Smooth muscle cell (in vitro differentiated cells): ENCODE measurements at regions not wholly inside any gene's neighbourhood (a gene's known extent, or its start where the extent isn't known, plus 50 kb on each side); places are given as distances from the start of the nearest gene placed in this dataset.
"Not testable (repeated sequence)": the region's sequence is repeated elsewhere in the genome, so short reads cannot be mapped to it uniquely, and the experiment has no call there.

ENCODE experiments used
- DNase-seq: peaks from one replicate; lab custom pipeline; 2025; ENCODE audit not compliant: unreplicated experiment; lab: John Stamatoyannopoulos, UW
- H2AFZ ChIP-seq: fragments of 200-600 bp; sonication (generic); 2 replicates; pipeline ENCODE4 v1.6.0; 2016; ENCODE audit warnings: antibody characterized with exemption, low read depth, mild to moderate bottlenecking
- H3F3A ChIP-seq: fragments of 200-600 bp; sonication (generic); 2 replicates; pipeline ENCODE4 v1.6.0; 2017; ENCODE audit warnings: antibody characterized with exemption, low read depth
- H3K27ac ChIP-seq: fragments of 200-600 bp; sonication (generic); 2 replicates; pipeline ENCODE4 v1.5.1; 2016; ENCODE audit warnings: low read depth, mild to moderate bottlenecking
- H3K27me3 ChIP-seq: fragments of 200-600 bp; sonication (generic); 2 replicates; pipeline ENCODE4 v1.6.1; 2016; ENCODE audit warnings: low read depth, mild to moderate bottlenecking
- H3K36me3 ChIP-seq: fragments of 200-600 bp; sonication (generic); 2 replicates; pipeline ENCODE4 v1.5.1; 2016; ENCODE audit warnings: low read depth
- H3K4me1 ChIP-seq: fragments of 200-600 bp; sonication (generic); 2 replicates; pipeline ENCODE4 v1.5.1; 2016; ENCODE audit warnings: low read depth
- H3K4me2 ChIP-seq: fragments of 200-600 bp; sonication (generic); 2 replicates; pipeline ENCODE4 v1.6.0; 2016; ENCODE audit warnings: mild to moderate bottlenecking
- H3K4me3 ChIP-seq: fragments of 200-600 bp; sonication (generic); 2 replicates; pipeline ENCODE4 v1.5.1; 2016; ENCODE audit warnings: mild to moderate bottlenecking
- H3K79me2 ChIP-seq: fragments of 200-600 bp; sonication (generic); 2 replicates; pipeline ENCODE4 v1.6.0; 2016; ENCODE audit warnings: low read depth, mild to moderate bottlenecking
- H3K9ac ChIP-seq: fragments of 200-600 bp; sonication (generic); 2 replicates; pipeline ENCODE4 v1.6.0; 2016; ENCODE audit warnings: low read depth
- H3K9me3 ChIP-seq: fragments of 200-600 bp; sonication (generic); replicated peaks from 2 replicates; pipeline ENCODE4 v1.5.1; 2016; ENCODE audit warnings: low read depth
- H4K20me1 ChIP-seq: fragments of 200-600 bp; sonication (generic); 2 replicates; pipeline ENCODE4 v1.6.0; 2016; ENCODE audit warnings: low read depth
- WGBS: methylation state at CpG from one replicate; pipeline ENCODE4 v1.1.7; 2016; ENCODE audit warnings: low lambda C conversion rate; 5-methylcytosine and 5-hydroxymethylcytosine counted together
- TF ChIP-seq, protein P1 (sequence below): fragments of 200-600 bp; sonication (generic); IDR thresholded peaks from 2 replicates; pipeline ENCODE4 v1.5.1; 2017; ENCODE audit warnings: borderline replicate concordance, mild to moderate bottlenecking, antibody characterized with exemption; ENCODE audit not compliant: insufficient read depth, poor library complexity, severe bottlenecking

DNA sequence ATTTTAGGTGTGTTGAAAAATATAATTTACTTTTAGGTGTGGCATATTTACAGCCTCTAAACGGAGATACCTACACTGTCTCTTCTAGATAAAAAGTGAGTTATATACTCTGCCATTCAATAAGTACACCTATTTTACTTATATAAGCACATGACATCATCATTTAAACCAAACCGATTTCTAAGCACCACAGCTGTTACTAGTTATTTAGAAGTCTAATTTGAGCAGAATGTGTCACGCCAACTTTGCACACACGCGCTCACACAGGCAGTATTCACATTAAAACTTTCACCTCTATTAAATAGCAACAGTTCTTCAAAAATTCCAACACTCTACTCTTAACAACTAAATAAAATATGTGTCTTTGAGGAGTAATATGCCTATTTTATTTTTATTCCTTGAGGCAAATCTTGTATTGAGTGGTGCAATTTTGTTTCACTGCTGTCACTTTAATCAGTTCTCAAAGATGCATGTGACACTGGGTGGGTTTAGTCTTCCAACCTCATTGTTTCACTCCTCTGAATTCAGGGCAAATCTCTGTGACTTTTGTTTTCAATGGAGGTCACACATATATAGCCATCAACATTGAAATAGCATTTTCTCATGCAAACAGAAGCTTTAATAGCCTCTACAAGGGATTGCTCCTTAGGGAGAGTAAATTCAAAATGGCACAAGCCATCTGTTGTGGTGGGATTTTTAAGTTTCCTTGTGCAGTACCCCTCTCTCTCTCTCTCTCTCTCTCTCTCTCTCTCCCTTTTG, 721.0 kb downstream of the PLCL1 start:
- H3K4me3 ChIP-seq, result no peak overlapping the region
- 89% methylated on average over 5 of the region's 5 CpGs for WGBS
- DNase-seq, result no peak
- no peaks in the 10 kb centered on the region for H3K36me3 ChIP-seq
- no peak overlapping the region for H3K9ac ChIP-seq
- no peaks in the 10 kb centered on the region for H3F3A ChIP-seq
- H3K9me3 ChIP-seq, result no peaks in the 10 kb centered on the region
- H3K4me1 ChIP-seq, result no peaks in the 10 kb centered on the region
- H2AFZ ChIP-seq, result no peak overlapping the region
- H4K20me1 ChIP-seq, result no peaks in the 10 kb centered on the region
- H3K79me2 ChIP-seq, result no peaks in the 10 kb centered on the region
- no peak overlapping the region for H3K4me2 ChIP-seq
- TF ChIP-seq, protein P1, sequence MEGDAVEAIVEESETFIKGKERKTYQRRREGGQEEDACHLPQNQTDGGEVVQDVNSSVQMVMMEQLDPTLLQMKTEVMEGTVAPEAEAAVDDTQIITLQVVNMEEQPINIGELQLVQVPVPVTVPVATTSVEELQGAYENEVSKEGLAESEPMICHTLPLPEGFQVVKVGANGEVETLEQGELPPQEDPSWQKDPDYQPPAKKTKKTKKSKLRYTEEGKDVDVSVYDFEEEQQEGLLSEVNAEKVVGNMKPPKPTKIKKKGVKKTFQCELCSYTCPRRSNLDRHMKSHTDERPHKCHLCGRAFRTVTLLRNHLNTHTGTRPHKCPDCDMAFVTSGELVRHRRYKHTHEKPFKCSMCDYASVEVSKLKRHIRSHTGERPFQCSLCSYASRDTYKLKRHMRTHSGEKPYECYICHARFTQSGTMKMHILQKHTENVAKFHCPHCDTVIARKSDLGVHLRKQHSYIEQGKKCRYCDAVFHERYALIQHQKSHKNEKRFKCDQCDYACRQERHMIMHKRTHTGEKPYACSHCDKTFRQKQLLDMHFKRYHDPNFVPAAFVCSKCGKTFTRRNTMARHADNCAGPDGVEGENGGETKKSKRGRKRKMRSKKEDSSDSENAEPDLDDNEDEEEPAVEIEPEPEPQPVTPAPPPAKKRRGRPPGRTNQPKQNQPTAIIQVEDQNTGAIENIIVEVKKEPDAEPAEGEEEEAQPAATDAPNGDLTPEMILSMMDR, result no peak
- H3K27me3 ChIP-seq, result peaks cover 5% of the 10 kb centered on the region
- H3K27ac ChIP-seq, result no peak overlapping the region

DNA sequence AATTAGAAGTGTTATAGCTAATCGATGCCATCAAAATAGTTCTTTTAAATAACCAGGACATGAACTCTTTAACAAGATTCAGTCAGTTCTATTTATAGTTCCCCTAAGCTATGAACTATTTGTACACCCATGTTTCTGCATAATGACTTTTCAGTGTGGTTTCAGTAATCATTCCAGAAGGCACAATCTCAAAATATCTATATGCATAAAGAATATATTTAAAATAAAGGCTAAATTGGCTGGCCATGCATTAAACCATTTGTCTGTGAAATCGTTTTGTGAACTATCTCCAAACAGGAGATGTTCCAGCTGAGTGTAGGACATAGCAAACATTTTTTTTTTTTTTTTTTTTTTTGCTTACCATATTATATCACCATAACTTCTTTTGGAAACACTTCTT, 719.3 kb downstream of the PLCL1 start:
- Histone ChIP-seq H3K79me2 (no peaks in the 10 kb centered on the region), H3K36me3 (no peaks in the 10 kb centered on the region), H3K9ac (no peak overlapping the region), H3K9me3 (no peaks in the 10 kb centered on the region), H3K4me3 (no peak overlapping the region), H3K27ac (no peak overlapping the region), H3K27me3 (peaks cover 5% of the 10 kb centered on the region), H4K20me1 (no peaks in the 10 kb centered on the region), H3K4me2 (no peak overlapping the region), H2AFZ (no peak overlapping the region), H3K4me1 (no peaks in the 10 kb centered on the region), H3F3A (no peaks in the 10 kb centered on the region)
- TF ChIP-seq, protein P1, result no peak
- no peak for DNase-seq
- 76% methylated on average over 2 of the region's 2 CpGs for WGBS

GRCh38 chr2:198518935-198519334, 714.5 kb downstream of the PLCL1 start:
- no peak overlapping the region for H3K4me3 ChIP-seq
- no peaks in the 10 kb centered on the region for H3F3A ChIP-seq
- H3K79me2 ChIP-seq, result no peaks in the 10 kb centered on the region
- DNase-seq, result no peak
- H3K4me2 ChIP-seq, result no peak overlapping the region
- no peak overlapping the region for H3K27ac ChIP-seq
- no peaks in the 10 kb centered on the region for H3K9me3 ChIP-seq
- H3K9ac ChIP-seq, result no peak overlapping the region
- no peaks in the 10 kb centered on the region for H4K20me1 ChIP-seq
- no peaks in the 10 kb centered on the region for H3K36me3 ChIP-seq
- TF ChIP-seq, protein P1, result no peak
- H2AFZ ChIP-seq, result no peak overlapping the region
- H3K27me3 ChIP-seq, result peaks cover under 1% of the 10 kb centered on the region
- no peaks in the 10 kb centered on the region for H3K4me1 ChIP-seq
- 90% methylated on average over 2 of the region's 2 CpGs for WGBS

DNA sequence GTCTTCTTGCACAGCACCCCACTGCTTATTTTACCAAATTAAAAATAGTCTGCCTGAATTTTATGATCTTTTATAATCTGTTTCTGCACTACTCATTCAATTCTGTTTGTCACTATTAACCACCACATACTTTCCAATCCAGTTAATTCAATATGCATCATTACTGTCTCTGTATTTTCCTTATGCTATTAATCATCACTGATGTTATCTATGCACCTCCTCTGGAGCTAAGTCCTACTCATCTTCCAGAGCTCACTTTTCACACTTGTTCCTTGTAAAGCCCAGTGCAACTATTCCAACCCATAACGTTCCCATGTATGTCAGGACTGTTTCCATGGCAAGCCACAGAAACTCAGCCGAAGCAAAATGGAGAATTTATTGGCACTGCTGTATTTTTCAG, 713.6 kb downstream of the PLCL1 start:
- Histone ChIP-seq H3K79me2 (no peaks in the 10 kb centered on the region), H3K4me3 (no peak overlapping the region), H3K9ac (no peak overlapping the region), H2AFZ (no peak overlapping the region), H3F3A (no peaks in the 10 kb centered on the region), H3K9me3 (no peaks in the 10 kb centered on the region), H3K36me3 (no peaks in the 10 kb centered on the region), H3K4me1 (no peaks in the 10 kb centered on the region), H4K20me1 (no peaks in the 10 kb centered on the region), H3K4me2 (no peak overlapping the region), H3K27ac (no peak overlapping the region), H3K27me3 (no peaks in the 10 kb centered on the region)
- TF ChIP-seq, protein P1, result no peak
- WGBS, result 54% methylated on average over 2 of the region's 2 CpGs
- DNase-seq, result no peak

DNA sequence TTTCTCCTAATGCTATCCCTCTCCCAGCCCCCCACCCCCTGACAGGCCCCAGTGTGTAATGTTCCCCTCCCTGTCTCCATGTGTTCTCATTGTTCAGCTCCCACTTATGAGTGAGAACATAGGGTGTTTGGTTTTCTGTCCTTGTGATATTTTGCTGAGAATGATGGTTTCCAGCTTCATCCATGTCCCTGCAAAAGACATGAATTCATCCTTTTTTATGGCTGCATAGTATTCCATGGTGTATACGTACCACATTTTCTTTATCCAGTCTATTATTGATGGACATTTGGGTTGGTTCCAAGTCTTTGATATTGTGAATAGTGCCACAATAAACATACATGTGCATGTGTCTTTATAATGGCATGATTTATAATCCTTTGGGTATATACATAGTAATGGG, 704.2 kb downstream of the PLCL1 start:
- H3K27me3 ChIP-seq, H3K4me1 ChIP-seq, H3K4me3 ChIP-seq, DNase-seq, H2AFZ ChIP-seq, H3K9me3 ChIP-seq, H3K9ac ChIP-seq, H4K20me1 ChIP-seq, H3K27ac ChIP-seq, H3K79me2 ChIP-seq, H3K36me3 ChIP-seq, H3F3A ChIP-seq, H3K4me2 ChIP-seq: not testable (repeated sequence)
- WGBS, result 95% methylated on average over 1 of the region's 1 CpG
